ENCODE measurements at regions not wholly inside any gene's neighbourhood (a gene's known extent, or its start where the extent isn't known, plus 50 kb on each side); places are given as distances from the start of the nearest gene placed in this dataset.

DNA sequence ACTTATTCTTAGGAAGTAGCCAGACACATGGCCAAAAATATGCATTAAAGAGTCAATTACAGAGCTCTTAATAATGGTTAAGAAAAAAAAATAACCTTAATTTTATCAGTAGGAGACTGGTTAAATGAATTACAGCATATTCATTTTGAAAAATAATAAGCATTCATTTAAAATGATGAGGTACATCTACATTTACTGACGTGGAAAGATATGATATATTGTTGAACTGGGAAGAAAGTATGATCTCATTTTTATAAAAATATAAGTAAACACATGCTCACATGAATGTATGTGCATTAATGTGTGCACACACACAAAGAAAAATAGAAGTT, 250.3 kb downstream of the ENC1 start (continued):
- TF ChIP-seq, protein P1, sequence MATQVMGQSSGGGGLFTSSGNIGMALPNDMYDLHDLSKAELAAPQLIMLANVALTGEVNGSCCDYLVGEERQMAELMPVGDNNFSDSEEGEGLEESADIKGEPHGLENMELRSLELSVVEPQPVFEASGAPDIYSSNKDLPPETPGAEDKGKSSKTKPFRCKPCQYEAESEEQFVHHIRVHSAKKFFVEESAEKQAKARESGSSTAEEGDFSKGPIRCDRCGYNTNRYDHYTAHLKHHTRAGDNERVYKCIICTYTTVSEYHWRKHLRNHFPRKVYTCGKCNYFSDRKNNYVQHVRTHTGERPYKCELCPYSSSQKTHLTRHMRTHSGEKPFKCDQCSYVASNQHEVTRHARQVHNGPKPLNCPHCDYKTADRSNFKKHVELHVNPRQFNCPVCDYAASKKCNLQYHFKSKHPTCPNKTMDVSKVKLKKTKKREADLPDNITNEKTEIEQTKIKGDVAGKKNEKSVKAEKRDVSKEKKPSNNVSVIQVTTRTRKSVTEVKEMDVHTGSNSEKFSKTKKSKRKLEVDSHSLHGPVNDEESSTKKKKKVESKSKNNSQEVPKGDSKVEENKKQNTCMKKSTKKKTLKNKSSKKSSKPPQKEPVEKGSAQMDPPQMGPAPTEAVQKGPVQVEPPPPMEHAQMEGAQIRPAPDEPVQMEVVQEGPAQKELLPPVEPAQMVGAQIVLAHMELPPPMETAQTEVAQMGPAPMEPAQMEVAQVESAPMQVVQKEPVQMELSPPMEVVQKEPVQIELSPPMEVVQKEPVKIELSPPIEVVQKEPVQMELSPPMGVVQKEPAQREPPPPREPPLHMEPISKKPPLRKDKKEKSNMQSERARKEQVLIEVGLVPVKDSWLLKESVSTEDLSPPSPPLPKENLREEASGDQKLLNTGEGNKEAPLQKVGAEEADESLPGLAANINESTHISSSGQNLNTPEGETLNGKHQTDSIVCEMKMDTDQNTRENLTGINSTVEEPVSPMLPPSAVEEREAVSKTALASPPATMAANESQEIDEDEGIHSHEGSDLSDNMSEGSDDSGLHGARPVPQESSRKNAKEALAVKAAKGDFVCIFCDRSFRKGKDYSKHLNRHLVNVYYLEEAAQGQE (IDR thresholded peaks at IDR 0.05; ENCODE audit: low read depth, low read length) = no peak
- TF ChIP-seq SMARCA5 (IDR thresholded peaks at IDR 0.05) (no peak), MEF2B (IDR thresholded peaks at IDR 0.05; ENCODE audit: partially characterized antibody, poor library complexity, severe bottlenecking) (no peak), DPF2 (IDR thresholded peaks at IDR 0.05) (no peak), NR2F1 (conservative IDR thresholded peaks at IDR 0.05) (no peak), STAT1 (conservative IDR thresholded peaks at IDR 0.05) (no peak)
- TF ChIP-seq, protein P2, sequence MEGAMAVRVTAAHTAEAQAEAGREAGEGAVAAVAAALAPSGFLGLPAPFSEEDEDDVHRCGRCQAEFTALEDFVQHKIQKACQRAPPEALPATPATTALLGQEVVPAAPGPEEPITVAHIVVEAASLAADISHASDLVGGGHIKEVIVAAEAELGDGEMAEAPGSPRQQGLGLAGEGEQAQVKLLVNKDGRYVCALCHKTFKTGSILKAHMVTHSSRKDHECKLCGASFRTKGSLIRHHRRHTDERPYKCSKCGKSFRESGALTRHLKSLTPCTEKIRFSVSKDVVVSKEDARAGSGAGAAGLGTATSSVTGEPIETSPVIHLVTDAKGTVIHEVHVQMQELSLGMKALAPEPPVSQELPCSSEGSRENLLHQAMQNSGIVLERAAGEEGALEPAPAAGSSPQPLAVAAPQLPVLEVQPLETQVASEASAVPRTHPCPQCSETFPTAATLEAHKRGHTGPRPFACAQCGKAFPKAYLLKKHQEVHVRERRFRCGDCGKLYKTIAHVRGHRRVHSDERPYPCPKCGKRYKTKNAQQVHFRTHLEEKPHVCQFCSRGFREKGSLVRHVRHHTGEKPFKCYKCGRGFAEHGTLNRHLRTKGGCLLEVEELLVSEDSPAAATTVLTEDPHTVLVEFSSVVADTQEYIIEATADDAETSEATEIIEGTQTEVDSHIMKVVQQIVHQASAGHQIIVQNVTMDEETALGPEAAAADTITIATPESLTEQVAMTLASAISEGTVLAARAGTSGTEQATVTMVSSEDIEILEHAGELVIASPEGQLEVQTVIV (IDR thresholded peaks at IDR 0.05; ENCODE audit: borderline replicate concordance, partially characterized antibody) = no peak
- TF ChIP-seq, protein P3, sequence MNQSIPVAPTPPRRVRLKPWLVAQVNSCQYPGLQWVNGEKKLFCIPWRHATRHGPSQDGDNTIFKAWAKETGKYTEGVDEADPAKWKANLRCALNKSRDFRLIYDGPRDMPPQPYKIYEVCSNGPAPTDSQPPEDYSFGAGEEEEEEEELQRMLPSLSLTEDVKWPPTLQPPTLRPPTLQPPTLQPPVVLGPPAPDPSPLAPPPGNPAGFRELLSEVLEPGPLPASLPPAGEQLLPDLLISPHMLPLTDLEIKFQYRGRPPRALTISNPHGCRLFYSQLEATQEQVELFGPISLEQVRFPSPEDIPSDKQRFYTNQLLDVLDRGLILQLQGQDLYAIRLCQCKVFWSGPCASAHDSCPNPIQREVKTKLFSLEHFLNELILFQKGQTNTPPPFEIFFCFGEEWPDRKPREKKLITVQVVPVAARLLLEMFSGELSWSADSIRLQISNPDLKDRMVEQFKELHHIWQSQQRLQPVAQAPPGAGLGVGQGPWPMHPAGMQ (IDR thresholded peaks at IDR 0.05; ENCODE audit: borderline replicate concordance) = no peak
